Esophagus squamous epithelium (tissue), 4 donors: ENCODE measurements at regions not wholly inside any gene's neighbourhood (a gene's known extent, or its start where the extent isn't known, plus 50 kb on each side); places are given as distances from the start of the nearest gene placed in this dataset.

Experiments
- POLR2A ChIP-seq, 4 donors: fragments of 450-650 bp; IDR thresholded peaks; one replicate each; pipeline ENCODE4 v1.6.1; 2017; ENCODE audit warnings: antibody characterized with exemption in 4 of 4, mild to moderate bottlenecking in 4 of 4, moderate library complexity in 3 of 4
- TF ChIP-seq, protein P1 (sequence below), 6 experiments: fragments of 450-650 bp in 4 of 6; fragments of 200-600 bp in 2 of 6; sonication (generic) in 2 of 6; IDR thresholded peaks; one replicate each; pipeline ENCODE4 v1.5.1; 2016 to 2019; ENCODE audit warnings: antibody characterized with exemption in 6 of 6, mild to moderate bottlenecking in 4 of 6, moderate library complexity in 4 of 6

DNA sequence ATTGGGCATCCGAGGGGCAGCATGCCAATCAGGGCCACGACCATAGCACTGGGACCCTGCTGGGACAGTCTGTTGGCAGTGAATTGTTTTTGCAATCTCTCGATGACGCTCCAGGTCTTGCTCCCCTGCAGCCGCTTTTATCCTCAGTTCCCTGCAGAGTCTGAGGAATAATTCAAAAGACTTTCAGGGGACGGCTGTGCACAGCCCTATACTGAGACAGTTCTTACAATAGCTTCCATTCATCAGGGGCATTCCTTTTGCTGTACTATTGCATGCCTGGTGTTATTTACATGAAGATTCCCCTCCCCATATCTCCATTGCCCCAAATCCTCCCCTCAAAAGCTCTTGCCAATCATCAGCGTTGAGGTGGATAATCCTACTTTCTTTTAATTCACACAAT lies 163.3 kb upstream of the WWC1 start:
- no peak for TF ChIP-seq POLR2A (IDR thresholded peaks at IDR 0.05)
- TF ChIP-seq, protein P1, sequence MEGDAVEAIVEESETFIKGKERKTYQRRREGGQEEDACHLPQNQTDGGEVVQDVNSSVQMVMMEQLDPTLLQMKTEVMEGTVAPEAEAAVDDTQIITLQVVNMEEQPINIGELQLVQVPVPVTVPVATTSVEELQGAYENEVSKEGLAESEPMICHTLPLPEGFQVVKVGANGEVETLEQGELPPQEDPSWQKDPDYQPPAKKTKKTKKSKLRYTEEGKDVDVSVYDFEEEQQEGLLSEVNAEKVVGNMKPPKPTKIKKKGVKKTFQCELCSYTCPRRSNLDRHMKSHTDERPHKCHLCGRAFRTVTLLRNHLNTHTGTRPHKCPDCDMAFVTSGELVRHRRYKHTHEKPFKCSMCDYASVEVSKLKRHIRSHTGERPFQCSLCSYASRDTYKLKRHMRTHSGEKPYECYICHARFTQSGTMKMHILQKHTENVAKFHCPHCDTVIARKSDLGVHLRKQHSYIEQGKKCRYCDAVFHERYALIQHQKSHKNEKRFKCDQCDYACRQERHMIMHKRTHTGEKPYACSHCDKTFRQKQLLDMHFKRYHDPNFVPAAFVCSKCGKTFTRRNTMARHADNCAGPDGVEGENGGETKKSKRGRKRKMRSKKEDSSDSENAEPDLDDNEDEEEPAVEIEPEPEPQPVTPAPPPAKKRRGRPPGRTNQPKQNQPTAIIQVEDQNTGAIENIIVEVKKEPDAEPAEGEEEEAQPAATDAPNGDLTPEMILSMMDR (IDR thresholded peaks at IDR 0.05) = no peak
